ENCODE measurements at regions not wholly inside any gene's neighbourhood (a gene's known extent, or its start where the extent isn't known, plus 50 kb on each side); places are given as distances from the start of the nearest gene placed in this dataset.
"Not testable (repeated sequence)": the region's sequence is repeated elsewhere in the genome, so short reads cannot be mapped to it uniquely, and the experiment has no call there.

DNA sequence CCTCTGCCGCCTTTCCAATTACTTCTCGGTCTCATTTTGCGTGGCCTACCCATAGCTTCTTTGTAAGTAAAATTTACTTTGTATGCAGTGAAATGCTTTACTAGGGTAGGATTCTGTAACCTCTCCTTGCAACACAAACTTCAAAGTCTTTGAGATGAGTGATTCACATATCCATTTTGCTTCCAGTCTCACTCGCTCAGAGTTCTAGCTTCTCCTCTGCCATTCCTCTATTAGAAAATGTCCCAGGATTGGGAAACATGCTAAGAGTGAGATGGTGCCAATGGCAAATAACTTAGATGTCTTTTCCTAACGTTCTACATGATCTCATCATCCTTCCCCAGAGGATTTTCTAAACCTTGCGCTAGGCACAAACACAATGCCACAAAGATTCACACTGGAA is 270.5 kb upstream of the SLC30A5 start:
- no peak for DNase-seq

- DNase-seq = no peak
Observed at GRCh38 chr5:68830377-68830898, 263.4 kb upstream of the SLC30A5 start.

- DNase-seq = no peak
Observed at GRCh38 chr5:68834491-68834981, 259.3 kb upstream of the SLC30A5 start.

- DNase-seq = no peak
Observed at GRCh38 chr5:68838157-68838718, 255.6 kb upstream of the SLC30A5 start.

DNA sequence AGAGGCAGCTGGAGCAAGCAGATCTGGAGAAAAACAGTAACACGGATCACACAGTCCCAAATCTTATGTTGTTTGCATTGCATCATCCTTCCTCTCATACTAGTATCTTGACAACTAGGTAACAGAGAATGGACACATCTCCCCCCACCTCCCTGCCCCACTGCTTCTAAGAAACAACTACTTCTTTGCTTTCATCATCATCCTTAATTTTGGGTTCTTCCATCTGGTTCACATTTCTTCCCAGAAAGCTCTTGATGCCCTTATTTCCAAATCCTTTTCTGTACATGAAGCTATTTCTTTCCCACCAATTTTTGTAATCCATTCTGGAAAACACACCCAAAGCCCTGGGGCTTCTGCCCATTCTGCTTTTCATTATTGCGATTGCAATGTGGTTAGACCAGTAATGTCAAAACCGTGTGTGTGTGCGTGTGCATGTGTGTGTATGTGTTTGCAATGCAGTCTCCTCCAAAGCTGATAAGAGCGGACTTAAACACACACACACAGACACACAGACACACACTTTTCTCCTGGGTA is 254.7 kb upstream of the SLC30A5 start:
- DNase-seq = no peak

DNA sequence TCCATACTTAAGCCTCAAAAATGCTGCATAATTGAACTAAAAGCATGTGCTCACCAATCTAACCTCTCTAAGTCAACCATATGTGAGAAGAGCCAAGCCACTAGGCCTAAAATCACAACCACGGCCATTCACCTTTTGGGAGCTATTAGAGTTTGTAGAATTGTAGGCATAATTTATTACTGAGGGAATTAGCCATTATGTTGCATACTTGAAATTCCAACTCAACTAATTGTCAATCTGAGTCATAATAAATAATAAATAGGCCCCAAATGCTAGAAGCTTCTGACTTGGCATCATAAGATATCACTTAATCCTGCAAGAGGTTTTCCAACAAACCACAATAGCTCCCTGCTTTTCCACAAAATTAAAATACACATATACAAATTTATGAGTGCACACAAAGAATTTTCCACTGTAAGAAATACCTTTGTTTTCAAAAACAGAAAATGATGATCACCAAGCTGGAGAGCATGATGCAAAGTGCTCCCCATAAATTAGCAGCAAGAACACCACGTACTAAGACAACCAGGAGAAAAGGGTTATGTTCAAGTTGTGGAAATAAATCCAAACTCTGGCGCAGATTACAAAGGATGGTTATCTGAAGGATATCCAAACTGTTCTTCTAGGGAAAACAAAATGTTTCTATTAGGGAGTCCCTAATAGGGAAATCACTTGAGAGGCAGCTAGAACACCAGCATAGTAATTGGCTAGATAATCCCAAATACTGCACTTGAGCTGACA is 250.0 kb upstream of the SLC30A5 start:
- DNase-seq = no peak

- no peak for DNase-seq
Observed at GRCh38 chr5:68845131-68845530, 248.7 kb upstream of the SLC30A5 start.

DNA sequence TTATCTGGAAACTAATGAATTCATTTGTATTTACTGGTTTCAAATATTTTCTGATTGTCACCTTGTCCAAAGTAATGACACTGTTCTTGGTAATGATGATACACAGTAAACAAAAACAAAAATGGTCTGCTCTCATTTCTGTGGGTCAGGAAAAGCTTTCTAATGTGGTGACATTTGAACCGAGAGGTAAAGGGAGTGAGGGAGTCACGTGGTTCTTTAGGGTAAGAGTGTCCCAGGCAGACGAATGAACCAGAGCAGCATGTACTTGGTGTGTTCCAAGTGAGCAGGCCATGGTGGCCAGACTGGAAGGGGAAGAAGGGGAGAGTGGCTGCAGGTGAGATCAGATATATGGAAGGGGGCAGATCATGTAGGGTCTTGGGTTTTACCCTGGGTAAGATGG is 247.0 kb upstream of the SLC30A5 start:
- DNase-seq = no peak

DNA sequence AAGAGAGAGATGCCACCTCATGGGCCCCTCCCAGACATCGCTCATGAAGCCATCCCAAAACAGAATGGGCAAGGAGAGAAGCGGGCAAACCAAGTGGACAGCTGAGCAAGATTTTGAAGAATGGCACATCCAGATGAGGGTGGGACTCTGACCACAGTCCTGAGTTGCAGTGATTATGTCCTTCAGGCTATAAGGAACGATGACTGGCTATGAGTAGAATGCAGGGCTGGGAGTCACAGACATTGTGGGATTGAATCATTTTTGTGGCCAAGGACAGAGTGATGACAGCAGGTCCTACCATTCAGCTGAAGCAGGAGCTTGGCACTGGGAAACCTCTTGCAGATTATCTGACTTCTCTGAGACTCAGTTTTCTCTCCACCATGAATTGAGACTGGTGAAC is 245.7 kb upstream of the SLC30A5 start:
- no peak for DNase-seq

- DNase-seq = no peak
Observed at GRCh38 chr5:68849103-68849502, 244.7 kb upstream of the SLC30A5 start.

DNA sequence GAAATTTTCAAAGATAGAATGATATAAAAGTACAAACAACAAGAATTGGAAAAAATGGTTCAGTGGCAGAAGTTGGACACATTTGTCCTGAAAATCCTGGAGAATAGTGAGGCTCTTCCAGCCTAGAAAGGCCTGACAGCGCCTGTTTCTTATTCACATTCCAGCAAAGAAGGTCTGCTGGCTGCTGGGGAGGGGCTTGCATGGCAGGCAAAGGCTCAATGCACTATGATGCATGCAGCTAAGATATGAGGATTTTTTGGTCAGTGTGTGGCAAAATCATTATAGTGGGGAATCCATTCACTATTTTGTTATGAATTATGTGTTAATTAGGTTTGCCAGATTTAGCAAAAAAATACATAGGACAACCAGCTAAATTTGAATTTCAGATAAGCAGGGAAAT is 243.9 kb upstream of the SLC30A5 start:
- DNase-seq = no peak

DNA sequence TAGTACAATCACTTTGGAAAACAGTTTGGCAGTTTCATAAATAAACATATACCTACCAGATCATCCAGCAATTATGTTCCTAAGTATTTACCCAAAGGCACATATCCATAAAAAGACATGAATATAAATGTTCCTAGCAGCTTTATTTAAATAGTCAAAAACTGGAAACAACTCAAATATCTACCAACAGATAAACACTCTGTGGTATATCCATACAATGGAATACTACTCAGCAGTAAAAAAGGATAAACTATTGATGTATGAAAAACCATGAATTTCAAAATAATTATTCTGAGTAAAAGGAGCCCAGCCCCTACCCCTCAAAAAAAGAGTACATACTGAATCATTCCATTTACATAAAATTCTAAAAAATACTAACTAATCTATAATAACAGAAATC is 232.7 kb upstream of the SLC30A5 start:
- DNase-seq = no peak

- DNase-seq = no peak
Observed at GRCh38 chr5:68862560-68862959, 231.3 kb upstream of the SLC30A5 start.

- DNase-seq = not testable (repeated sequence)
Observed at GRCh38 chr5:68865192-68865591, 228.6 kb upstream of the SLC30A5 start.

GRCh38 chr5:68872088-68872839 is 221.6 kb upstream of the SLC30A5 start:
- no peak for DNase-seq

GRCh38 chr5:68873198-68873597 is 220.6 kb upstream of the SLC30A5 start:
- DNase-seq = no peak

DNA sequence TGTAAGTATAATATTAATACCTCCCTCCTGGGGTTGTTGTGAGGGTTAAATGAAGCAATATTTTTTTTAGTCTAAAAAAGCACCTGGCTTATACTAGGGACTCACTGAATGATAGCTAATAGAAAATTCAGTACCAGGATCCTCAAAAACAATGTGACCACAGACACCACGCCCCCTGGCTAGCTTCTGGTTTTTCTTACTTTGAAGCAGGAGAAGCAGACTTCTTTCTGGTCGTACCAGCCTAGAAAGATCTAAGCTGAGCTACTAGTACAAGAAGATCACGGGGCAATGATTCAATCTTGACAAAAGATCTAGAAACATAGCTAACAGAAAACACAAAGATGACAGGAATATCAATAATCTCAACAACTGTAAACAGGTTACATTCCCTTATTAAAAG is 218.5 kb upstream of the SLC30A5 start:
- DNase-seq = no peak

DNA sequence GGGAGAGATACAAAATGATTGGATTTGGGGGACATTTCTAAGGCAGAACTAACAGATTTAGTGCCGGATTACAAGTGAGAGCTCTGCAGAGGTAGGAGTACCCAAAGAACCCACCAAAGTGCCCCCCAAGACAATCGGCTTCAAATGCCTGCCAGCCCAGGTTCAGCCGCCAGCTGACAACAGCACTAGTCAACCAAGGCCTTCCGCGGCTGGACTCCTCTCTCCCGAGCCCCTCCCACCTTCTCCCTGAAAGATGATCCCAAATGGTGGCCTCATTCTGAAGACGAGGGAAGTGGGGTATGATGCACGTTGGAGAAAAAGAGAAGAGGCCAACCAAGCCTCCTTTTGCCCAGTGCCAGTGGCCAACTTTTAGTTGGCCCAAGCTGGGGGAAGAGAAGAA is 210.4 kb upstream of the SLC30A5 start:
- no peak for DNase-seq

DNA sequence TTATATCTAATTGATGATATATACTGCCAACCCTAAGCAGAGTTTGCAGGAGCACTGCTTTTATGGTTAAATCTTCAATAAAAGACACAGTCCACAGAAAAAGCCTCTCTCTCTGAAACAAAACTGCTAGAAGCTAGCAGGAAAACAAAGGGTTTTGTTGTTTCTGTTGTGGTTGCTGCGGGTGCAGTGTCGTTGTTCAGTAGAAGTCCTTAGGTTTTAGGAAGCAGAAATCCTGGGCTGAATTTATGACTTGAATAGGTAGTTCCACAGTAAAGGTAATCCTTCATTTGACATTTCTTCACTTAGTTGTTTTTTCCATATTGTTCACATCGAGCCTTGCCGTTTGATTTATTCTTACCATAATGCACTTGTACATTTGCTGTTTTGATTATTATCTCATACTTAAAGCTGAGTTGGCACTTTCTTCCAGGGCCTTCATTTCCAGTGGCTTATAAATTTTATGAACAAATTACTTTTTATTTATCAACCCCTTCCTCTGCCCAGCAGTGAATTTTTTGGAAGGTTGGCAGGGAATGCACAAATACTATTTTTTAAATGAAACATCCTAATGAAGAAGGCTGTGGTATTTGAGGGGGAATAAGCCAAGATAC is 209.6 kb upstream of the SLC30A5 start:
- DNase-seq = no peak

GRCh38 chr5:68884883-68885282 is 208.9 kb upstream of the SLC30A5 start:
- no peak for DNase-seq

DNA sequence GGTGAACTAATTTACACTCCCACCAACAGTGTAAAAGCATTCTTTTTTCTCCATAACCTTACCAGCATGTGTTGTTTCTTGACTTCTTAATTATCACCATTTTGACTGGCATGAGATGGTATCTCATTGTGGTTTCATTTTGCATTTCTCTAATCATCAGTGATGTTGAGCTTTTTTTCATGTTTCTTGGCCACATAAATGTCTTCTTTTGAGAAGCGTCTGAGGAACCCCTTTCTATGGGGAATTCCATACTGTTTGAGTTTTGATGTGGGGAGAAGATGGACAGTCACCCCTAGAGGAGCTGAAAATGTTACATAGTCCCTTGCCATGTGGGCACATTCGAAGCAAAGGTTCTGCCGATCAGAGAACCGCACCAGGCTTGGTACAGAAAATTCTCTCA is 207.0 kb upstream of the SLC30A5 start:
- DNase-seq = no peak

GRCh38 chr5:68891718-68892117 is 202.1 kb upstream of the SLC30A5 start:
- DNase-seq = no peak

DNA sequence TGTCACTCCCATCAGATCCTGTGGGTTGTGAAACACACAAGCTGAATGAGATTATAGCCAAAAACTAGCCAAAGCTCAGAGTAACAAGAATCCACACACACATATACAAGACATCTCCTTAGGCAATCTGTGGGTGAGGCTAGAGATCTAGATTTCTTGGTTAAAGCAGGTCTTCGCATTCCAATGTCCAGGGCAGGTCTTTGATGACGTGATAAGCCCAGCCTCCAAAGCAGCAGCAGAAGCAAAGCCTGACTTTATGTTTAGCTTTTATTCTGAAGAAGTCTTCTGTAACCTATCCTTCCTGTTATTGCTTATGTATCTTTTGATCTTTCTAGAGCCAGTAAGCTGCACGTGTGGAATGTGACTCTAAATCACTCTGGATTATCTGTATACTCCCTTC is 199.1 kb upstream of the SLC30A5 start:
- no peak for DNase-seq
